HG02610 (cell line): ENCODE measurements at regions not wholly inside any gene's neighbourhood (a gene's known extent, or its start where the extent isn't known, plus 50 kb on each side); places are given as distances from the start of the nearest gene placed in this dataset.

ENCODE experiments used
- ATAC-seq: cut with Tn5 transposase; IDR thresholded peaks from one replicate; pipeline ENCODE4 v1.9.1; 2021; ENCODE audit warnings: mild to moderate bottlenecking, moderate library complexity; ENCODE audit not compliant: unreplicated experiment

- no peak for ATAC-seq
Measured at GRCh38 chr15:94602754-94603470, 371.6 kb downstream of the MCTP2 start.

- no peak for ATAC-seq
Measured at GRCh38 chr15:94606286-94606685, 374.9 kb downstream of the MCTP2 start.

GRCh38 chr15:94607176-94607654 lies 375.9 kb downstream of the MCTP2 start:
- no peak for ATAC-seq

- peak; percentile 92 for ATAC-seq
Measured at GRCh38 chr15:94610069-94610468, 378.7 kb downstream of the MCTP2 start.

- ATAC-seq: peak; percentile 34
Measured at GRCh38 chr15:94610485-94610884, 379.1 kb downstream of the MCTP2 start.

- no peak for ATAC-seq
Measured at GRCh38 chr15:94611656-94612055, 380.3 kb downstream of the MCTP2 start.

GRCh38 chr15:94615688-94616087 lies 384.3 kb downstream of the MCTP2 start:
- no peak for ATAC-seq

GRCh38 chr15:94620632-94621031 lies 389.3 kb downstream of the MCTP2 start:
- ATAC-seq: no peak

GRCh38 chr15:94621736-94622135 lies 390.4 kb downstream of the MCTP2 start:
- no peak for ATAC-seq

- ATAC-seq: no peak
Measured at GRCh38 chr15:94626949-94627348, 395.6 kb downstream of the MCTP2 start.

GRCh38 chr15:94631608-94632007 lies 400.2 kb downstream of the MCTP2 start:
- ATAC-seq: peak; percentile 87

- ATAC-seq: no peak
Measured at GRCh38 chr15:94638183-94638582, 406.8 kb downstream of the MCTP2 start.

- no peak for ATAC-seq
Measured at GRCh38 chr15:94639701-94640100, 408.3 kb downstream of the MCTP2 start.

- ATAC-seq: no peak
Measured at GRCh38 chr15:94644433-94644832, 413.1 kb downstream of the MCTP2 start.

- no peak for ATAC-seq
Measured at GRCh38 chr15:94653071-94653470, 421.7 kb downstream of the MCTP2 start.

- no peak for ATAC-seq
Measured at GRCh38 chr15:94655249-94655880, 424.0 kb downstream of the MCTP2 start.

GRCh38 chr15:94665676-94666441 lies 434.5 kb downstream of the MCTP2 start:
- no peak for ATAC-seq

GRCh38 chr15:94666553-94666952 lies 435.2 kb downstream of the MCTP2 start:
- no peak for ATAC-seq

GRCh38 chr15:94667109-94667508 lies 435.7 kb downstream of the MCTP2 start:
- ATAC-seq: no peak

- ATAC-seq: no peak
Measured at GRCh38 chr15:94670438-94671034, 439.2 kb downstream of the MCTP2 start.

GRCh38 chr15:94671858-94672532 lies 440.6 kb downstream of the MCTP2 start:
- no peak for ATAC-seq
